Kidney (tissue), 13 donors: ENCODE measurements at regions not wholly inside any gene's neighbourhood (a gene's known extent, or its start where the extent isn't known, plus 50 kb on each side); places are given as distances from the start of the nearest gene placed in this dataset.

Source experiments
- DNase-seq, 5 donors: peaks; one replicate each; pipeline ENCODE4 v3.0.0-alpha.2; 2013 to 2020
- FAIRE-seq: peaks from 2 replicates; lab custom pipeline; 2012; peaks lifted over from hg19 to GRCh38; lab: Jason Lieb, UNC
- H3K27ac ChIP-seq, 2 donors: one replicate each; pipeline ENCODE4 v1.7.0; 2013; ENCODE audit warnings: low read depth in 2 of 2, low read length in 2 of 2, inconsistent platforms in 1 of 2
- H3K27me3 ChIP-seq: one replicate; pipeline ENCODE4 v1.7.1; 2013; ENCODE audit warnings: low read length, inconsistent platforms; ENCODE audit not compliant: control insufficient read depth, insufficient read depth
- H3K36me3 ChIP-seq, 3 donors: one replicate each; pipeline versions ENCODE4 v1.7.0 to v1.7.1; 2013; ENCODE audit warnings: low read length in 3 of 3, control low read depth in 1 of 3, inconsistent platforms in 1 of 3; ENCODE audit not compliant: insufficient read depth in 3 of 3, control insufficient read depth in 2 of 3
- H3K4me1 ChIP-seq, 3 donors: one replicate each; pipeline versions ENCODE4 v1.7.0 to v1.7.1; 2013; ENCODE audit warnings: low read length in 3 of 3, inconsistent platforms in 1 of 3, low read depth in 1 of 3; ENCODE audit not compliant: control insufficient read depth in 2 of 3, insufficient read depth in 2 of 3
- H3K4me3 ChIP-seq, 3 donors: one replicate each; pipeline versions ENCODE4 v1.7.0 to v1.8.1; 2013; ENCODE audit warnings: low read length in 3 of 3, control low read depth in 1 of 3, inconsistent platforms in 1 of 3
- H3K9ac ChIP-seq, 3 donors: one replicate each; pipeline versions ENCODE4 v1.7.0 to v1.7.1; 2013; ENCODE audit warnings: low read length in 3 of 3, control low read depth in 1 of 3, inconsistent platforms in 1 of 3
- H3K9me3 ChIP-seq, 3 donors: one replicate each; pipeline versions ENCODE4 v1.7.0 to v1.7.1; 2013; ENCODE audit warnings: low read length in 3 of 3, control low read depth in 1 of 3, inconsistent platforms in 1 of 3; ENCODE audit not compliant: control insufficient read depth in 2 of 3, insufficient read depth in 1 of 3
- CTCF ChIP-seq: IDR thresholded peaks from 3 replicates; pipeline ENCODE4 v1.5.1; 2012; ENCODE audit warnings: mild to moderate bottlenecking, moderate library complexity, borderline replicate concordance; ENCODE audit not compliant: insufficient read depth; ENCODE audit errors: extremely low read depth
- intact Hi-C: fragments of 100-400 bp; cut with DNase I; formaldehyde crosslinking; loops from one replicate; pipeline ENCODE4 v1.11.1; 2022
- donor health status: control.
- donor health status: control.
- donor health status: control.
- donor health status: control.
- donor health status: control.
- donor health status: DM: yes; HTN: yes; CAD: no.
- donor health status: Normal renal cell carcinoma (clear cell type).

GRCh38 chr16:35862242-35862641 lies 2402.8 kb downstream of the TP53TG3F start:
- Histone ChIP-seq H3K27me3 (no peaks in the 10 kb centered on the region), H3K9ac (no peak overlapping the region), H3K36me3 (no peaks in the 10 kb centered on the region), H3K4me3 (no peak overlapping the region), H3K4me1 (no peaks in the 10 kb centered on the region), H3K9me3 (peaks cover 0 to 6% (median 3%) of the 10 kb centered on the region in 3 donors), H3K27ac (no peak overlapping the region)
- DNase-seq (no peak), FAIRE-seq (no peak)
- intact Hi-C loops: no loop called here
- TF ChIP-seq CTCF: no peak

- no peak for DNase-seq
- Histone ChIP-seq H3K4me3 (no peak overlapping the region), H3K27ac (no peak overlapping the region), H3K9me3 (peaks cover 0 to 4% (median 1%) of the 10 kb centered on the region in 3 donors), H3K4me1 (no peaks in the 10 kb centered on the region), H3K9ac (no peak overlapping the region), H3K27me3 (no peaks in the 10 kb centered on the region), H3K36me3 (no peaks in the 10 kb centered on the region)
- FAIRE-seq: no peak
- TF ChIP-seq CTCF: no peak
- intact Hi-C loops: no loop called here
Observed at GRCh38 chr16:35868630-35869029, 2409.2 kb downstream of the TP53TG3F start.

- H3K9me3 ChIP-seq: peaks cover 0 to 3% (median 0%) of the 10 kb centered on the region in 3 donors
Observed at GRCh38 chr16:35873472-35873871, 2414.1 kb downstream of the TP53TG3F start.

More at GRCh38 chr16:35873472-35873871, 2414.1 kb downstream of the TP53TG3F start:
- Histone ChIP-seq H3K4me1 (no peaks in the 10 kb centered on the region), H3K4me3 (no peak overlapping the region), H3K36me3 (no peaks in the 10 kb centered on the region), H3K27ac (no peak overlapping the region), H3K9ac (no peak overlapping the region), H3K27me3 (no peaks in the 10 kb centered on the region)
- DNase-seq (no peak), FAIRE-seq (no peak)
- intact Hi-C loops: no loop called here
- no peak for TF ChIP-seq CTCF
